Lung (tissue), 11 donors: ENCODE measurements at regions not wholly inside any gene's neighbourhood (a gene's known extent, or its start where the extent isn't known, plus 50 kb on each side); places are given as distances from the start of the nearest gene placed in this dataset.
"Not testable (repeated sequence)": the region's sequence is repeated elsewhere in the genome, so short reads cannot be mapped to it uniquely, and the experiment has no call there.

ENCODE experiments used
- ATAC-seq: fragments of 200-7000 bp; cut with Tn5 transposase; one replicate; pipeline ENCODE4 v1.9.1; 2020; ENCODE audit warnings: moderate number of reproducible peaks; ENCODE audit not compliant: insufficient read depth, low FRiP score
- DNase-seq, 3 donors: peaks; one replicate each; pipeline ENCODE4 v3.0.0-alpha.2; 2013 to 2017
- H3K27ac ChIP-seq, 2 donors: one replicate each; pipeline ENCODE4 v1.5.1; 2013; ENCODE audit warnings: mild to moderate bottlenecking in 2 of 2, moderate library complexity in 2 of 2, control low read depth in 1 of 2, inconsistent platforms in 1 of 2, low read depth in 1 of 2, low read length in 1 of 2
- H3K27me3 ChIP-seq, 3 donors: one replicate each; pipeline ENCODE4 v1.5.1; 2013; ENCODE audit warnings: low read length in 2 of 3; ENCODE audit not compliant: control insufficient read depth in 3 of 3, insufficient read depth in 3 of 3
- H3K36me3 ChIP-seq, 4 donors: one replicate each; pipeline ENCODE4 v1.5.1; 2013; ENCODE audit warnings: low read length in 4 of 4, mild to moderate bottlenecking in 1 of 4, moderate library complexity in 1 of 4; ENCODE audit not compliant: control insufficient read depth in 4 of 4, insufficient read depth in 4 of 4
- H3K4me1 ChIP-seq, 5 donors: one replicate each; pipeline ENCODE4 v1.5.1; 2013; ENCODE audit warnings: low read length in 5 of 5, mild to moderate bottlenecking in 2 of 5, moderate library complexity in 1 of 5; ENCODE audit not compliant: control insufficient read depth in 5 of 5, insufficient read depth in 5 of 5
- H3K4me3 ChIP-seq: one replicate; pipeline ENCODE4 v1.5.1; 2013; ENCODE audit warnings: mild to moderate bottlenecking, control low read depth, moderate library complexity
- H3K9ac ChIP-seq, 2 donors: one replicate each; pipeline ENCODE4 v1.5.1; 2013; ENCODE audit warnings: low read length in 2 of 2, control low read depth in 1 of 2; ENCODE audit not compliant: insufficient read depth in 1 of 2
- H3K9me3 ChIP-seq, 4 donors: one replicate each; pipeline ENCODE4 v1.5.1; 2013; ENCODE audit warnings: low read length in 3 of 4, mild to moderate bottlenecking in 1 of 4, moderate library complexity in 1 of 4; ENCODE audit not compliant: control insufficient read depth in 4 of 4, insufficient read depth in 3 of 4
- CTCF ChIP-seq: IDR thresholded peaks from 2 replicates; pipeline ENCODE4 v1.5.1; 2012; ENCODE audit warnings: mild to moderate bottlenecking; ENCODE audit errors: control extremely low read depth, extremely low read depth
- WGBS, 2 donors: extraction: QIAGEN DNeasy Blood & Tissue Kit; methylation state at CpG; one replicate each; pipeline ENCODE4 v1.1.7; 2013; 5-methylcytosine and 5-hydroxymethylcytosine counted together
- donor health status: control.
- donor health status: control.
- donor health status: Bipolar disorder and iron deficiency.
- donor health status: healthy.
- donor health status: DM: yes; HTN: yes; CAD: no.

DNA sequence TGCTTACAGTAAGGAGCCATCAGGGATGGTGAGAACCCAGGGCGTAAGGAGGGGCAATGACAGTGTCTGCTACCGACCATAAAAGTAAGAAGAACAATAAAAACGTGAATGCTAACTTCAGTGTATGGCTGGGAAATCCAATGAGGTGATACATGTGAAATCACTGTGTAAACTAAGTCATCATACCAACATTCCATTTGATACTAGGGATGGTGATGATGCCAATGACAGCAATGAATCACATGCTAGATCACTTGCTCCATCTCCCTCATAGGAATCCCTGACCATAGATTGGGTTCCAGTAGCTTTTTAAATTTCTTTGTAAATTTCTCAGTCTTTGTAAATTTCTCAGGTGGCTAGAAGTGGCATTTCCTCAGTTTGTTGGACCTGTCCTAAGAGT is 146.3 kb downstream of the SMIM20 start:
- peaks cover 0 to 15% (median 3%) of the 10 kb centered on the region in 5 donors for H3K4me1 ChIP-seq
- no peaks in the 10 kb centered on the region for H3K36me3 ChIP-seq
- H3K27me3 ChIP-seq = no peaks in the 10 kb centered on the region
- DNase-seq (no peak), ATAC-seq (no peak)
- no peak overlapping the region for H3K4me3 ChIP-seq
- no peak overlapping the region for H3K27ac ChIP-seq
- no peak for TF ChIP-seq CTCF
- WGBS, 2 donors = 86 to 89% methylated on average over 3 of the region's 3 CpGs
- H3K9me3 ChIP-seq = peaks cover 0 to 8% (median 0%) of the 10 kb centered on the region in 4 donors
- H3K9ac ChIP-seq = no peak overlapping the region

- peaks cover 0 to 8% (median 0%) of the 10 kb centered on the region in 4 donors for H3K9me3 ChIP-seq
- no peaks in the 10 kb centered on the region for H3K27me3 ChIP-seq
- no peaks in the 10 kb centered on the region for H3K36me3 ChIP-seq
- 75 to 80% methylated on average over 7 of the region's 7 CpGs for WGBS, 2 donors
- H3K4me1 ChIP-seq = peaks cover 0 to 15% (median 3%) of the 10 kb centered on the region in 5 donors
- ATAC-seq = peak; percentile 71
- no peak overlapping the region for H3K27ac ChIP-seq
- H3K9ac ChIP-seq = no peak overlapping the region
- DNase-seq = no peak
- TF ChIP-seq CTCF = peak; percentile 21
- no peak overlapping the region for H3K4me3 ChIP-seq
Observed at GRCh38 chr4:26061248-26061986, 147.4 kb downstream of the SMIM20 start.

DNA sequence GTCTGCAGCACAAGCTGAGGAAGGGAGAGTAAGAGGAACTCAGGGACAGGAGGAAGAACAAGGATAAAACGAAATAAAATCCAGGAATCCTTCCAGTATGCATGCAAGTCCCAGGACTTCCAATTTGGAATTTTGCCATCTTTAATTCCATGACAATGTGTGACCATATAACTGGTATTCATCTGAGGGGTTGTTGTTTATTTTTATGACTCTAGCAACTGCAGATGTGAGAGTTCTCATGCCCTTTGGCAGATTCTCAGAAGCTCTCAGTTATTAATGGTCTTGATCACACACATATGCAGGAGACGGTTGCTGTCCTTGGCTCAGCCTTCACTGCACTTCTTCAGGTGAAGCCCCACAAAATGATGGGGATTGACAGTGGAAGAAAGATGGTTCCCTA is 148.2 kb downstream of the SMIM20 start:
- Histone ChIP-seq H3K36me3 (no peaks in the 10 kb centered on the region), H3K4me3 (no peak overlapping the region), H3K27me3 (no peaks in the 10 kb centered on the region), H3K9me3 (peaks cover 0 to 8% (median 0%) of the 10 kb centered on the region in 4 donors), H3K9ac (no peak overlapping the region), H3K4me1 (peaks cover 0 to 15% (median 3%) of the 10 kb centered on the region in 5 donors), H3K27ac (no peak overlapping the region)
- no peak for TF ChIP-seq CTCF
- 64 to 75% methylated on average over 2 of the region's 2 CpGs for WGBS, 2 donors
- DNase-seq (peak in 2 of 3 donors; percentile 65 to 68), ATAC-seq (no peak)

DNA sequence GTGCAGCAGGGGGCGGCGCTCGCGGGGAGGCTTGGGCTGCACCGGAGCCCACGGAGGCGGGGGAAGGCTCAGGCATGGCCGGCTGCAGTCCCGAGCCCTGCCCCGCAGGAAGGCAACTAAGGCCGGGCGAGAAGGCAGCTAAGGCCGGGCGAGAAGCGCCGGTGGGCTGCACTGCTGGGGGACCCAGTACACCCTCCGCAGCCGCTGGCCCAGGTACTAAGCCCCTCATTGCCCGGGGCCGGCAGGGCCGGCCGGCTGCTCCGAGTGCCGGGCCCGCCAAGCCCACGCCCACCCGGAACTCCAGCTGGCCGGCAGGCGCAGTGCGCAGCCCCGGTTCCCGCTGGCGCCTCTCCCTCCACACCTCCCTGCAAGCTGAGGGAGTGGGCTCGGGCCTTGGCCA is 150.0 kb downstream of the SMIM20 start:
- not testable (repeated sequence) for H3K27ac ChIP-seq, H3K27me3 ChIP-seq, H3K4me3 ChIP-seq, H3K9me3 ChIP-seq, H3K9ac ChIP-seq, H3K36me3 ChIP-seq, H3K4me1 ChIP-seq, DNase-seq, ATAC-seq
- 95 to 96% methylated on average over 22 to 34 of the region's 34 CpGs for WGBS, 2 donors
